Keratinocyte (primary cell): ENCODE measurements at regions not wholly inside any gene's neighbourhood (a gene's known extent, or its start where the extent isn't known, plus 50 kb on each side); places are given as distances from the start of the nearest gene placed in this dataset.

Experiments used
- DNase-seq: peaks from one replicate; pipeline ENCODE4 v3.0.0-alpha.2; 2011; ENCODE audit warnings: low read depth, missing footprints, low spot score
- FAIRE-seq: peaks from 2 replicates; lab custom pipeline; 2011; peaks lifted over from hg19 to GRCh38; lab: Jason Lieb, UNC
- H2AFZ ChIP-seq: 2 replicates; pipeline ENCODE4 v1.6.0; 2012; ENCODE audit warnings: low read length, control low read depth, inconsistent platforms; ENCODE audit not compliant: control insufficient read depth
- H3K27ac ChIP-seq: 2 replicates; pipeline ENCODE4 v1.5.1; 2011; ENCODE audit warnings: low read length; ENCODE audit not compliant: control insufficient read depth, insufficient read depth
- H3K27me3 ChIP-seq: 3 replicates; pipeline ENCODE4 v1.6.0; 2011; ENCODE audit warnings: low read length; ENCODE audit not compliant: control insufficient read depth, insufficient read depth; ENCODE audit errors: extremely low read depth
- H3K36me3 ChIP-seq, 2 experiments: 2 replicates in 1 of 2; 3 replicates in 1 of 2; pipeline ENCODE4 v1.5.1; 2011; ENCODE audit warnings: low read length in 2 of 2, mild to moderate bottlenecking in 1 of 2; ENCODE audit not compliant: control insufficient read depth in 2 of 2, insufficient read depth in 2 of 2; ENCODE audit errors: extremely low read depth in 1 of 2
- H3K4me1 ChIP-seq: 3 replicates; pipeline ENCODE4 v1.5.1; 2011; ENCODE audit warnings: low read length; ENCODE audit not compliant: control insufficient read depth, insufficient read depth; ENCODE audit errors: extremely low read depth
- H3K4me2 ChIP-seq: 3 replicates; pipeline ENCODE4 v1.6.0; 2011; ENCODE audit warnings: low read depth, low read length; ENCODE audit not compliant: control insufficient read depth, insufficient read depth; ENCODE audit errors: extremely low read depth
- H3K4me3 ChIP-seq, 3 experiments: fragments of 200-600 bp in 1 of 3; sonication (generic) in 1 of 3; 2 replicates in 2 of 3; 3 replicates in 1 of 3; pipeline ENCODE4 v1.5.1; 2011 to 2016; ENCODE audit warnings: low read length in 3 of 3, mild to moderate bottlenecking in 3 of 3, control low read depth in 2 of 3, inconsistent platforms in 1 of 3, low read depth in 1 of 3, mixed read lengths in 1 of 3, mixed run types in 1 of 3, moderate library complexity in 1 of 3; ENCODE audit not compliant: control insufficient read depth in 2 of 3, insufficient read depth in 2 of 3; ENCODE audit errors: extremely low read depth in 1 of 3
- H3K79me2 ChIP-seq: 2 replicates; pipeline ENCODE4 v1.6.0; 2012; ENCODE audit warnings: low read length; ENCODE audit not compliant: control insufficient read depth, insufficient read depth
- H3K9ac ChIP-seq: 3 replicates; pipeline ENCODE4 v1.6.0; 2011; ENCODE audit warnings: low read length; ENCODE audit not compliant: control insufficient read depth, insufficient read depth; ENCODE audit errors: extremely low read depth
- H3K9me1 ChIP-seq: 3 replicates; pipeline ENCODE4 v1.6.0; 2011; ENCODE audit warnings: low read length; ENCODE audit not compliant: control insufficient read depth, insufficient read depth; ENCODE audit errors: extremely low read depth
- H3K9me3 ChIP-seq: 2 replicates; pipeline ENCODE4 v1.5.1; 2012; ENCODE audit warnings: low read depth, low read length; ENCODE audit not compliant: control insufficient read depth
- H4K20me1 ChIP-seq: 3 replicates; pipeline ENCODE4 v1.6.0; 2011; ENCODE audit warnings: low read length; ENCODE audit not compliant: control insufficient read depth, insufficient read depth; ENCODE audit errors: extremely low read depth
- EZH2 ChIP-seq: IDR thresholded peaks from one replicate; pipeline ENCODE4 v1.6.1; 2012; ENCODE audit warnings: inconsistent platforms, mild to moderate bottlenecking, low read length, moderate library complexity
- dilution Hi-C: fragments of 300-500 bp; cut with MboI; formaldehyde crosslinking; loops from one replicate; pipeline ENCODE4 v1.7.0; 2020; ENCODE audit warnings: low sequenced_read_pairs; ENCODE audit not compliant: extremely low pct_ligation_motif_present
- TF ChIP-seq, protein P1 (sequence below), 3 experiments: IDR thresholded peaks in 1 of 3; conservative IDR thresholded peaks in 1 of 3; optimal IDR thresholded peaks in 1 of 3; 2 replicates in 2 of 3; 3 replicates in 1 of 3; pipeline versions ENCODE3 to v1.5.1; 2011; ENCODE audit warnings: low read length in 3 of 3, mild to moderate bottlenecking in 3 of 3, moderate library complexity in 2 of 3, control low read depth in 1 of 3, inconsistent platforms in 1 of 3; ENCODE audit not compliant: insufficient read depth in 2 of 3; ENCODE audit errors: extremely low read depth in 1 of 3

DNA sequence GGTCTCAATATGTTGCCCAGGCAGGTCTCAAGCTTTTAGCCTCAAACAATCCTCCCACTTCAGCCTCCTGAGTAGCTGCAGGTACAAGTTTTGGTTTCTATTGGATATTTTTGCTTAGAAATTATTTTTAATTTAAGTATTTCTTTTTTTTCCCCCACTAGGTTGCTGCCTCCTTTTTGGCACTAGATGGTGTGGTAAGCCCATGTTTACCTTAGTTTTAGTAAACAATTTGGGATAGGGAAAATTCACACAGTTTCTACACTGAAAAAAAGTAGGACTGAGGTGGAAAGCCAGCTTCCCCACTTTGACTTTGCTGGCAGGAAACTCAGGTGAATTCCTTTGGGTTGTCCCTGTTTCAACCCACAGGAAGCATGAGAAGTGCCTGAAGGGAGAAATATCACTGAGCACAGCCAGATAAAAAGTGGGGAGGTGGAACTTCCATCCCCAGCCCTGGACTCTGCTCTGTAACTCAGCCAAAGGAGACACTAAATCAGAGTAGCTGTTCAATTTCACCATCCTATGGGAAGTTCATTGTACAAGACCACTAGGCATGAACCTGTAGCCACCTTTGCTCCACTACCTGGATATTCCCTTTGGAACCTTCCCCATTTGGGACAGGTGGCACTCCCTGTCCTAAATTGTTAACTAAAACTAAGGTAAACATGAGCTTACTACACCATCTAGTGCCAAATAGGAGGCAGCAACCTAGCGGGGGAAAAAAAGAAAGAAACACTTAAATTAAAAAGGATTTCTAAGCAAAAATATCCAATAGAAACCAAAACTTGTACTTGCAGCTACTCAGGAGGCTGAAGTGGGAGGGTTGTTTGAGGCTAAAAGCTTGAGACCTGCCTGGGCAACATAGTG, 154.4 kb upstream of the FAT3 start:
- H3K4me1 ChIP-seq: no peaks in the 10 kb centered on the region
- H3K9me3 ChIP-seq: no peaks in the 10 kb centered on the region
- no peak overlapping the region for H3K27ac ChIP-seq
- dilution Hi-C loops: no loop called here
- H3K4me3 ChIP-seq: no peak overlapping the region
- no peak overlapping the region for H2AFZ ChIP-seq
- no peaks in the 10 kb centered on the region for H3K36me3 ChIP-seq
- no peaks in the 10 kb centered on the region for H3K79me2 ChIP-seq
- TF ChIP-seq EZH2: no peak
- TF ChIP-seq, protein P1, sequence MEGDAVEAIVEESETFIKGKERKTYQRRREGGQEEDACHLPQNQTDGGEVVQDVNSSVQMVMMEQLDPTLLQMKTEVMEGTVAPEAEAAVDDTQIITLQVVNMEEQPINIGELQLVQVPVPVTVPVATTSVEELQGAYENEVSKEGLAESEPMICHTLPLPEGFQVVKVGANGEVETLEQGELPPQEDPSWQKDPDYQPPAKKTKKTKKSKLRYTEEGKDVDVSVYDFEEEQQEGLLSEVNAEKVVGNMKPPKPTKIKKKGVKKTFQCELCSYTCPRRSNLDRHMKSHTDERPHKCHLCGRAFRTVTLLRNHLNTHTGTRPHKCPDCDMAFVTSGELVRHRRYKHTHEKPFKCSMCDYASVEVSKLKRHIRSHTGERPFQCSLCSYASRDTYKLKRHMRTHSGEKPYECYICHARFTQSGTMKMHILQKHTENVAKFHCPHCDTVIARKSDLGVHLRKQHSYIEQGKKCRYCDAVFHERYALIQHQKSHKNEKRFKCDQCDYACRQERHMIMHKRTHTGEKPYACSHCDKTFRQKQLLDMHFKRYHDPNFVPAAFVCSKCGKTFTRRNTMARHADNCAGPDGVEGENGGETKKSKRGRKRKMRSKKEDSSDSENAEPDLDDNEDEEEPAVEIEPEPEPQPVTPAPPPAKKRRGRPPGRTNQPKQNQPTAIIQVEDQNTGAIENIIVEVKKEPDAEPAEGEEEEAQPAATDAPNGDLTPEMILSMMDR (optimal IDR thresholded peaks at IDR 0.05 in 1 of 3, IDR thresholded peaks at IDR 0.05 in 1 of 3, conservative IDR thresholded peaks at IDR 0.05 in 1 of 3; ENCODE audit: extremely low read depth in 1 of 3, insufficient read depth in 2 of 3, low read length in 3 of 3): no peak
- H3K9me1 ChIP-seq: no peaks in the 10 kb centered on the region
- no peak overlapping the region for H3K4me2 ChIP-seq
- no peaks in the 10 kb centered on the region for H3K27me3 ChIP-seq
- H3K9ac ChIP-seq: no peak overlapping the region
- no peaks in the 10 kb centered on the region for H4K20me1 ChIP-seq
- no peak for DNase-seq
- FAIRE-seq: no peak

- H3K4me1 ChIP-seq: no peaks in the 10 kb centered on the region
- H3K27ac ChIP-seq: no peak overlapping the region
- dilution Hi-C loops: no loop called here
- no peaks in the 10 kb centered on the region for H3K9me1 ChIP-seq
- no peaks in the 10 kb centered on the region for H3K79me2 ChIP-seq
- no peak overlapping the region for H3K4me2 ChIP-seq
- H3K9me3 ChIP-seq: no peaks in the 10 kb centered on the region
- DNase-seq (no peak), FAIRE-seq (no peak)
- no peaks in the 10 kb centered on the region for H3K36me3 ChIP-seq
- TF ChIP-seq EZH2: no peak
- TF ChIP-seq, protein P1 (optimal IDR thresholded peaks at IDR 0.05 in 1 of 3, IDR thresholded peaks at IDR 0.05 in 1 of 3, conservative IDR thresholded peaks at IDR 0.05 in 1 of 3; ENCODE audit: extremely low read depth in 1 of 3, insufficient read depth in 2 of 3, low read length in 3 of 3): no peak
- no peaks in the 10 kb centered on the region for H4K20me1 ChIP-seq
- H2AFZ ChIP-seq: no peak overlapping the region
- no peak overlapping the region for H3K4me3 ChIP-seq
- no peak overlapping the region for H3K9ac ChIP-seq
- H3K27me3 ChIP-seq: no peaks in the 10 kb centered on the region
Observed at GRCh38 chr11:92067016-92067415, 157.6 kb upstream of the FAT3 start.
